Stimulated activated CD4-positive, alpha-beta T cell treated with anti-CD3 and anti-CD28 coated beads, Interleukin-15, amount 100 ng/mL, for 24 hours (primary cell): ENCODE measurements at regions not wholly inside any gene's neighbourhood (a gene's known extent, or its start where the extent isn't known, plus 50 kb on each side); places are given as distances from the start of the nearest gene placed in this dataset.

Experiments
- DNase-seq: peaks from one replicate; pipeline ENCODE4 v3.0.0-alpha.2; 2020

- DNase-seq: no peak
Measured at GRCh38 chr12:124726596-124727263, 136.9 kb downstream of the SCARB1 start.

DNA sequence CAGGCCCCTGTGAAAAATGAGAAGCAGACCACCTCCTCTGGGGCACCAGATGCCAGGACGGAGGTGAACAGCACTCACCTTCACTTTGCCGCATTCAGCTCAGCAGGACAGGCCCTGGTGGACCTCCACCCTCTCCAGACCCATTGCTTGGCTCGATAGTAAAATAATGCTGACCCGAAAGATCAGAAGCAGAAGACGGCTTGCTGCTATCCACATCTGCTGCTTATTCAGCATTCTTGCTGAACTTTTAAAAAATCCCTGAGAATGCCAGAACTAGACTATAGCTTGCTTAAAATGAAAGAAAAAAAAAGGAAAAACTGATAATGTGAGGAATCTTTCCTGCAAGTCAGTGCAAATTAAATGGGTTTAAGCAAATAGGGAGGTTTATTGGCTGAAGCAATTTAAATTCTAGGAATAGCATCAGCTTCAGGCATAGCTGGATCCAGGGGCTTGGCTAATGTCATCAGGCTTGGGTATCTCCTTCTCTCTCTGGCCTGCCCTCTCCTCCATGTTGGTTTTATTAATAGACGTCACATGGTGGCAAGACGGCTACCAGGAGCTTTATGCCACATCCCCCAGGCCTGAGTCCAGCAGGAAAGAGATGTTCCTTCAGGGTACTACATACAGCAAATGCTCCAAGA lies 137.9 kb downstream of the SCARB1 start:
- DNase-seq: no peak

DNA sequence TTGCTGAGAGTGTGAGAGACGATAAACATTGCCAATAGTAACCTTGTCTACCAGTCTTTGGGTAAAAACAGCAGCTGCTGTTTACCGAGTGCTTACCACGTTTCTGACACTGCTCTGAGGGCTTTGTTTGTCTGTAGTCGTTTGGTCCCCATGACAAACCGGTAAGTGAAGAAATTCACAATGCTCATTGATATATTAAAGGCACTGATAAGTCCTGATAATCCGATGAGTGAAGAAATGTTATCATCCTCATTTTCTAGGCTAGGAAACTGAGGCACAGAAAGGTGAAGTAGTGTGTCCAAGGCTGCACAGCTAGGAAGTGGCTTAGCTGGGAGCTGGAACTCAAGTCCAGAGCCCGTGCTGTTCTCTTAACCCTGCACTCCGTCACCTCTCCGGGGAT lies 138.6 kb downstream of the SCARB1 start:
- DNase-seq: no peak

DNA sequence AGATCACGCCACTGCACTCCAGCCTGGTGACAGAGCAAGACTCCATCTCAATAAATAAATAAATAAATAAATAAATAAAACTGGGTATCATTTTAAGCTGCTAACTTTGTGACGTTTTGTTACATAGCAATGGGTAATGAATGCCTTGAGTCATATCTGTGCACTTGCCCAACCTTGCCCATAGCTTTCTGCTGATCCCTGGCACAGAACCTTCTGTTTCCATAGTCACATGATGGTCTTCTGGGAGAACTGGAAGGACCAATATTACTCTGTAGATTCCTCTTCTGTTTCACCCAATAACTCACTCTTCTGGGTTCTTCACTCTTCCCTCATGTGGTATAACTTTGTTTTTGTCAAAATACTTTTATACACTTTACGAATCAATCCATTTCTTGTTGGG lies 140.8 kb downstream of the SCARB1 start:
- DNase-seq: no peak

GRCh38 chr12:124721501-124722162 lies 142.0 kb downstream of the SCARB1 start:
- no peak for DNase-seq

GRCh38 chr12:124720681-124721500 lies 142.8 kb downstream of the SCARB1 start:
- DNase-seq: no peak

- no peak for DNase-seq
Measured at GRCh38 chr12:124720004-124720680, 143.5 kb downstream of the SCARB1 start.

GRCh38 chr12:124719231-124719630 lies 144.4 kb downstream of the SCARB1 start:
- no peak for DNase-seq

DNA sequence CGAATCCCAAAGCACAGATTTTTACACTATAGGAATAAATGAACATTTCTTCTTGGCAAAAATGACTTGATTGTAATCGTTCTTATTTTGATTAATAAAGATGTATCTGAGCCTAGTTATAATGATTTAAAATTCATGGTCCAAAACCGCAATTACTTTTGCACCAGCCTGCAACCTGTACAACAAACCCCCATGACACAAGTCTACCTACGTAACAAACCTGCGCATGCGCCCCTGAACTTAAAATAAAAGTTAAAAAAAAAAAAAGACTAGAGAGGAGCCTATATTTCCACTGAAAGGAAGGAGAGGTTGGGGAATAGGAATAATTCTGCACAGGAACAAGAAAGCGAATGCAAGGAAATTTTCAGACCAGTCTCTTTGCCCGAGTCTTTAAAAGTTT lies 145.2 kb downstream of the SCARB1 start:
- no peak for DNase-seq

- DNase-seq: no peak
Measured at GRCh38 chr12:124718036-124718435, 145.6 kb downstream of the SCARB1 start.

- no peak for DNase-seq
Measured at GRCh38 chr12:124717318-124717717, 146.3 kb downstream of the SCARB1 start.

- no peak for DNase-seq
Measured at GRCh38 chr12:124716208-124717130, 147.2 kb downstream of the SCARB1 start.

GRCh38 chr12:124715121-124715990 lies 147.9 kb upstream of the NCOR2 start:
- DNase-seq: no peak

DNA sequence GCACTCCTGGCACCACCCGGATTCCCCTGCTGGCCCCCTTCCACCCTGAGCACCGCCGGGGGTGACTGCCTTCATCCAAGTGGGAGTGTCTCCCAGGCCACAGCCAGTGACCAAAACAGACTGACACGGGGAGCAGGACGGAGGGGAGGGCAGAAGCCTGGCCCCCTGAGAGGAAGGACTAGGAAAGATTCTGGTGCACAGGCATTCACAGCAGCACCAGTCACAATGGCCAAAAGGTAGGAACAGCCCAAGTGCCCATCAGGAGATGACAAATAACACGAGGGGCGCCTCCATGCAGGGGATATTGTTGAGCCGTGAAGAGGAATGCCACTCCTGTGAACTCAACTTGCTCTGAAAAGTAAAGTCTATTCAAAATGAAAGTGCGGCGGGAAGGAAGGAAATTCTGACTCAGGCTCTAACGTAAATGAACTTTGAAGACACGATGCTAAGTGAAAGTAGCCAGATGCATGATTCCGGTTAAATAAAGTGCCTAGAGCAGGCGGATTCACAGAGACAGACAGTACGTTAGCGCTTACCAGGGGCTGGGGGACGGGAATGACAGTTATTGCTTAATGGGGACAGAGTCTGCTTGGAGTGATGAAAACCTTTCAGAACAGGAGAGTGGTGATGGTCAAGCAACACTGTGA lies 146.1 kb upstream of the NCOR2 start:
- peak; percentile 84 for DNase-seq

- no peak for DNase-seq
Measured at GRCh38 chr12:124713041-124713435, 145.6 kb upstream of the NCOR2 start.

DNA sequence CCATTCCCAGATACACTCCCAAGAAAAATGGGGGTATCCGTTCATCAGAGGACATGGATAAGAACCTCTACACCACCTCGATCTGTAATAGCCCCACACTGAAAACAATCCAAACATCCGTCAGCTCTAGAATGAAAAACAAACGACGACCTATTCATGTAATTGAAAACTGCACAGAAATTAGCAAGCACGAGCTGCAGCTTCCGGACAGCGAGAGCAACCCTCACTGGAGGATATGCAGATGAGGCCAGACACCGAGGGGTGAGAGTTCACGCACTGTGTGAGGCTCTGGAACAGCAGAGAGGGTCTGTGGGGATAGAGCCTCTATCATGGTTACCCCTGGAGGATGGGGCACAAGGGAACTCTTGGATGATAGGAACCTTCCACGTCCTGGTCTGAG lies 143.9 kb upstream of the NCOR2 start:
- DNase-seq: no peak

GRCh38 chr12:124709722-124710687 lies 142.6 kb upstream of the NCOR2 start:
- no peak for DNase-seq

GRCh38 chr12:124707316-124707715 lies 139.9 kb upstream of the NCOR2 start:
- no peak for DNase-seq

DNA sequence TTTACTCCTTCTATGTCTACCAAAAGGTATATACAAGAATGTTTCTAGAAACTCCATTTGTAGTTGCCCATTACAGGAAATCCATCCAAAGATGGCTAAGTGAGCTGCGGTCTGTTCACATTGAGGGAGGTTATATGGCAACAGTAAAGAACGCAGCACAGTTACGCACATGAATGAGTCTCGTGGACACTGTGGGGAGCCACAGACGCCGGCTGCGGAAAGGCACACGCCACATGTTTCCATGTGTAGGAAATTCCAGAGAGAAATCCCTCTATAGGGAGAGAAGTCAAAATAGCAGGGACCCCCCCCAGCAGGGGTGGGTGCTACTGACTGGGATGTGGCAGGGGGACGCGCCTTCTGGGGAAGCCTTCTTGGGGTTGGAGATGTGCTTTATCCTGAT lies 139.0 kb upstream of the NCOR2 start:
- no peak for DNase-seq
